Activated CD4-positive, alpha-beta T cell treated with anti-CD3 and anti-CD28 coated beads, Interleukin-2, amount 10 ng/mL, durations not matched to agents 24 days and 14 days (primary cell): ENCODE measurements at regions not wholly inside any gene's neighbourhood (a gene's known extent, or its start where the extent isn't known, plus 50 kb on each side); places are given as distances from the start of the nearest gene placed in this dataset.

Experiments
- DNase-seq: peaks from one replicate; pipeline ENCODE4 v3.0.0; 2022
- H3K27ac Mint-ChIP-seq: one replicate; pipeline ENCODE4 v1.8.0; 2022; ENCODE audit warnings: mild to moderate bottlenecking, mixed read lengths
- H3K27me3 Mint-ChIP-seq: one replicate; pipeline ENCODE4 v1.8.0; 2022; ENCODE audit warnings: mixed read lengths
- H3K36me3 Mint-ChIP-seq: one replicate; pipeline ENCODE4 v1.8.0; 2022; ENCODE audit warnings: low read depth, mild to moderate bottlenecking, mixed read lengths
- H3K4me1 Mint-ChIP-seq: one replicate; pipeline ENCODE4 v1.8.0; 2021; ENCODE audit warnings: mixed read lengths
- H3K4me3 Mint-ChIP-seq: one replicate; pipeline ENCODE4 v1.8.0; 2022; ENCODE audit warnings: mild to moderate bottlenecking, moderate library complexity, mixed read lengths
- H3K9me3 Mint-ChIP-seq: one replicate; pipeline ENCODE4 v1.8.0; 2021; ENCODE audit warnings: mixed read lengths
- intact Hi-C: fragments of 100-400 bp; cut with micrococcal nuclease; formaldehyde crosslinking; loops from one replicate; pipeline ENCODE4 v1.15.1; 2023

- H3K27me3 Mint-ChIP-seq: peaks cover 2% of the 10 kb centered on the region
- DNase-seq: no peak
- no peaks in the 10 kb centered on the region for H3K4me1 Mint-ChIP-seq
- H3K4me3 Mint-ChIP-seq: no peak overlapping the region
- H3K27ac Mint-ChIP-seq: no peak overlapping the region
- no peaks in the 10 kb centered on the region for H3K36me3 Mint-ChIP-seq
- intact Hi-C loops: no loop called here
- no peaks in the 10 kb centered on the region for H3K9me3 Mint-ChIP-seq
These were observed 108.3 kb upstream of the NCKAP5 start for GRCh38 chr2:133676392-133677130.

- no peaks in the 10 kb centered on the region for H3K36me3 Mint-ChIP-seq
- DNase-seq: no peak
- H3K4me1 Mint-ChIP-seq: no peaks in the 10 kb centered on the region
- intact Hi-C loops: no loop called here
- H3K27me3 Mint-ChIP-seq: no peaks in the 10 kb centered on the region
- H3K9me3 Mint-ChIP-seq: no peaks in the 10 kb centered on the region
- no peak overlapping the region for H3K27ac Mint-ChIP-seq
- no peak overlapping the region for H3K4me3 Mint-ChIP-seq
These were observed 112.2 kb upstream of the NCKAP5 start for GRCh38 chr2:133680343-133681049.

GRCh38 chr2:133682347-133682746, 114.1 kb upstream of the NCKAP5 start:
- intact Hi-C loops: no loop called here
- Mint-ChIP-seq H3K4me3 (no peak overlapping the region), H3K4me1 (no peaks in the 10 kb centered on the region)

GRCh38 chr2:133682906-133683305, 114.6 kb upstream of the NCKAP5 start:
- no peak overlapping the region for H3K4me3 Mint-ChIP-seq
- intact Hi-C loops: no loop called here
- H3K27me3 Mint-ChIP-seq: no peaks in the 10 kb centered on the region
- no peak overlapping the region for H3K27ac Mint-ChIP-seq
- no peak for DNase-seq
- no peaks in the 10 kb centered on the region for H3K9me3 Mint-ChIP-seq
- H3K4me1 Mint-ChIP-seq: no peaks in the 10 kb centered on the region
- no peaks in the 10 kb centered on the region for H3K36me3 Mint-ChIP-seq

More at GRCh38 chr2:133682347-133682746, 114.1 kb upstream of the NCKAP5 start:
- no peaks in the 10 kb centered on the region for H3K27me3 Mint-ChIP-seq
- H3K9me3 Mint-ChIP-seq: no peaks in the 10 kb centered on the region
- DNase-seq: no peak
- H3K36me3 Mint-ChIP-seq: no peaks in the 10 kb centered on the region
- H3K27ac Mint-ChIP-seq: no peak overlapping the region

GRCh38 chr2:133685636-133686215, 117.5 kb upstream of the NCKAP5 start:
- H3K36me3 Mint-ChIP-seq: no peaks in the 10 kb centered on the region
- H3K27me3 Mint-ChIP-seq: no peaks in the 10 kb centered on the region
- no peak for DNase-seq
- intact Hi-C loops: no loop called here
- H3K27ac Mint-ChIP-seq: no peak overlapping the region
- H3K4me1 Mint-ChIP-seq: no peaks in the 10 kb centered on the region
- H3K9me3 Mint-ChIP-seq: no peaks in the 10 kb centered on the region
- no peak overlapping the region for H3K4me3 Mint-ChIP-seq

- Mint-ChIP-seq H3K36me3 (no peaks in the 10 kb centered on the region), H3K4me3 (no peak overlapping the region), H3K27ac (no peak overlapping the region), H3K9me3 (no peaks in the 10 kb centered on the region), H3K27me3 (no peaks in the 10 kb centered on the region), H3K4me1 (no peaks in the 10 kb centered on the region)
- DNase-seq: no peak
- intact Hi-C loops: no loop called here
These were observed 122.5 kb upstream of the NCKAP5 start for GRCh38 chr2:133690780-133691179.

GRCh38 chr2:133691336-133691735, 123.1 kb upstream of the NCKAP5 start:
- no peak for DNase-seq
- Mint-ChIP-seq H3K4me3 (no peak overlapping the region), H3K9me3 (no peaks in the 10 kb centered on the region), H3K4me1 (no peaks in the 10 kb centered on the region), H3K27me3 (no peaks in the 10 kb centered on the region), H3K36me3 (no peaks in the 10 kb centered on the region), H3K27ac (no peak overlapping the region)
- intact Hi-C loops: no loop called here

GRCh38 chr2:133705287-133705686, 137.0 kb upstream of the NCKAP5 start:
- no peak overlapping the region for H3K27ac Mint-ChIP-seq
- H3K9me3 Mint-ChIP-seq: no peaks in the 10 kb centered on the region
- intact Hi-C loops: no loop called here
- no peaks in the 10 kb centered on the region for H3K4me1 Mint-ChIP-seq
- H3K27me3 Mint-ChIP-seq: no peaks in the 10 kb centered on the region
- no peaks in the 10 kb centered on the region for H3K36me3 Mint-ChIP-seq
- no peak overlapping the region for H3K4me3 Mint-ChIP-seq
- DNase-seq: no peak

GRCh38 chr2:133710613-133711012, 142.3 kb upstream of the NCKAP5 start:
- H3K9me3 Mint-ChIP-seq: no peaks in the 10 kb centered on the region
- no peak overlapping the region for H3K27ac Mint-ChIP-seq
- H3K36me3 Mint-ChIP-seq: no peaks in the 10 kb centered on the region
- no peaks in the 10 kb centered on the region for H3K27me3 Mint-ChIP-seq
- DNase-seq: no peak
- no peaks in the 10 kb centered on the region for H3K4me1 Mint-ChIP-seq
- no peak overlapping the region for H3K4me3 Mint-ChIP-seq
- intact Hi-C loops: no loop called here

- intact Hi-C loops: no loop called here
- Mint-ChIP-seq H3K27me3 (no peaks in the 10 kb centered on the region), H3K4me1 (no peaks in the 10 kb centered on the region), H3K36me3 (no peaks in the 10 kb centered on the region), H3K4me3 (no peak overlapping the region), H3K9me3 (no peaks in the 10 kb centered on the region), H3K27ac (no peak overlapping the region)
- no peak for DNase-seq
These were observed 142.9 kb upstream of the NCKAP5 start for GRCh38 chr2:133711201-133711600.

GRCh38 chr2:133711806-133712205, 143.5 kb upstream of the NCKAP5 start:
- Mint-ChIP-seq H3K27me3 (no peaks in the 10 kb centered on the region), H3K36me3 (no peaks in the 10 kb centered on the region), H3K9me3 (no peaks in the 10 kb centered on the region), H3K4me1 (no peaks in the 10 kb centered on the region), H3K4me3 (no peak overlapping the region), H3K27ac (no peak overlapping the region)
- DNase-seq: no peak
- intact Hi-C loops: no loop called here

GRCh38 chr2:133712369-133712768, 144.1 kb upstream of the NCKAP5 start:
- DNase-seq: no peak
- no peak overlapping the region for H3K4me3 Mint-ChIP-seq
- H3K27me3 Mint-ChIP-seq: no peaks in the 10 kb centered on the region
- no peaks in the 10 kb centered on the region for H3K9me3 Mint-ChIP-seq
- H3K27ac Mint-ChIP-seq: no peak overlapping the region
- no peaks in the 10 kb centered on the region for H3K4me1 Mint-ChIP-seq
- intact Hi-C loops: no loop called here
- H3K36me3 Mint-ChIP-seq: no peaks in the 10 kb centered on the region

- no peaks in the 10 kb centered on the region for H3K36me3 Mint-ChIP-seq
These were observed 144.9 kb upstream of the NCKAP5 start for GRCh38 chr2:133713049-133713580.

GRCh38 chr2:133716166-133716565, 147.9 kb upstream of the NCKAP5 start:
- H3K27ac Mint-ChIP-seq: no peak overlapping the region
- no peak overlapping the region for H3K4me3 Mint-ChIP-seq
- no peaks in the 10 kb centered on the region for H3K9me3 Mint-ChIP-seq
- H3K36me3 Mint-ChIP-seq: no peaks in the 10 kb centered on the region
- H3K4me1 Mint-ChIP-seq: no peaks in the 10 kb centered on the region
- intact Hi-C loops: no loop called here
- no peak for DNase-seq
- H3K27me3 Mint-ChIP-seq: no peaks in the 10 kb centered on the region

More at GRCh38 chr2:133713049-133713580, 144.9 kb upstream of the NCKAP5 start:
- no peaks in the 10 kb centered on the region for H3K27me3 Mint-ChIP-seq
- no peaks in the 10 kb centered on the region for H3K9me3 Mint-ChIP-seq
- H3K4me3 Mint-ChIP-seq: no peak overlapping the region
- no peak for DNase-seq
- H3K4me1 Mint-ChIP-seq: no peaks in the 10 kb centered on the region
- intact Hi-C loops: no loop called here
- no peak overlapping the region for H3K27ac Mint-ChIP-seq
